ENCODE measurements at regions not wholly inside any gene's neighbourhood (a gene's known extent, or its start where the extent isn't known, plus 50 kb on each side); places are given as distances from the start of the nearest gene placed in this dataset.

GRCh38 chr3:159273608-159274007 is 471.8 kb downstream of the MFSD1 start:
- no peak for TF ChIP-seq CTCF (conservative IDR thresholded peaks at IDR 0.05; ENCODE audit: low read length)
- no peak for TF ChIP-seq EZH2phosphoT487 (IDR thresholded peaks at IDR 0.05; ENCODE audit: borderline replicate concordance, low read depth, low read length)

Measured in OCI-LY7 (cell line).